HT1080 (cell line): ENCODE measurements at regions not wholly inside any gene's neighbourhood (a gene's known extent, or its start where the extent isn't known, plus 50 kb on each side); places are given as distances from the start of the nearest gene placed in this dataset.
"Not testable (repeated sequence)": the region's sequence is repeated elsewhere in the genome, so short reads cannot be mapped to it uniquely, and the experiment has no call there.

Experiments
- DNase-seq: peaks from one replicate; pipeline ENCODE4 v3.0.0-alpha.2; 2015; ENCODE audit warnings: low read depth

- no peak for DNase-seq
These were observed 739.7 kb upstream of the RIOK2 start for GRCh38 chr5:97922776-97923175.

- no peak for DNase-seq
These were observed 740.4 kb upstream of the RIOK2 start for GRCh38 chr5:97923496-97923895.

- DNase-seq, result no peak
These were observed 741.0 kb upstream of the RIOK2 start for GRCh38 chr5:97923997-97924396.

GRCh38 chr5:97929383-97929782 is 746.3 kb upstream of the RIOK2 start:
- DNase-seq, result peak; percentile 10

- no peak for DNase-seq
These were observed 748.8 kb upstream of the RIOK2 start for GRCh38 chr5:97931829-97932228.

- no peak for DNase-seq
These were observed 753.2 kb upstream of the RIOK2 start for GRCh38 chr5:97936231-97936630.

GRCh38 chr5:97937846-97938245 is 754.8 kb upstream of the RIOK2 start:
- DNase-seq, result no peak

- DNase-seq, result no peak
These were observed 760.0 kb upstream of the RIOK2 start for GRCh38 chr5:97943036-97943435.

- no peak for DNase-seq
These were observed 768.1 kb upstream of the RIOK2 start for GRCh38 chr5:97951139-97951538.

GRCh38 chr5:97955450-97955849 is 772.4 kb upstream of the RIOK2 start:
- DNase-seq, result no peak

- no peak for DNase-seq
These were observed 784.2 kb upstream of the RIOK2 start for GRCh38 chr5:97967292-97967691.

- no peak for DNase-seq
These were observed 785.3 kb upstream of the RIOK2 start for GRCh38 chr5:97968346-97968745.

GRCh38 chr5:97979740-97980139 is 793.7 kb upstream of the RGMB start:
- DNase-seq, result no peak

- DNase-seq, result no peak
These were observed 793.2 kb upstream of the RGMB start for GRCh38 chr5:97980291-97980690.

- DNase-seq, result peak; percentile 25
These were observed 787.4 kb upstream of the RGMB start for GRCh38 chr5:97986069-97986468.

GRCh38 chr5:97991236-97991635 is 782.2 kb upstream of the RGMB start:
- no peak for DNase-seq

GRCh38 chr5:97998941-97999340 is 774.5 kb upstream of the RGMB start:
- no peak for DNase-seq

GRCh38 chr5:98004463-98004862 is 769.0 kb upstream of the RGMB start:
- DNase-seq, result no peak

GRCh38 chr5:98016771-98017170 is 756.7 kb upstream of the RGMB start:
- DNase-seq, result no peak

GRCh38 chr5:98030273-98030672 is 743.2 kb upstream of the RGMB start:
- not testable (repeated sequence) for DNase-seq

- peak; percentile 72 for DNase-seq
These were observed 742.4 kb upstream of the RGMB start for GRCh38 chr5:98031036-98031435.

- no peak for DNase-seq
These were observed 742.0 kb upstream of the RGMB start for GRCh38 chr5:98031496-98031895.

- DNase-seq, result no peak
These were observed 741.5 kb upstream of the RGMB start for GRCh38 chr5:98031926-98032325.

GRCh38 chr5:98041661-98042060 is 731.8 kb upstream of the RGMB start:
- DNase-seq, result no peak
